CD4-positive, alpha-beta T cell (primary cell): ENCODE measurements at regions not wholly inside any gene's neighbourhood (a gene's known extent, or its start where the extent isn't known, plus 50 kb on each side); places are given as distances from the start of the nearest gene placed in this dataset.

Source experiments
- ATAC-seq: fragments of 200-7000 bp; cut with Tn5 transposase; one replicate; pipeline ENCODE4 v1.10.0; 2022; ENCODE audit warnings: mild to moderate bottlenecking; ENCODE audit not compliant: poor library complexity
- CTCF ChIA-PET: fragments of 350-600 bp; sonication (Branson Sonifier 250); formaldehyde crosslinking; loops from one replicate; lab custom pipeline; 2021; ENCODE audit warnings: antibody characterized with exemption, inconsistent platforms; lab: Charles Lee
- POLR2A ChIA-PET: fragments of 350-600 bp; sonication (Branson Sonifier 250); formaldehyde crosslinking; loops from one replicate; lab custom pipeline; 2021; ENCODE audit warnings: antibody characterized with exemption, inconsistent platforms; lab: Charles Lee
- DNase-seq, 14 experiments: peaks; one replicate each; pipeline ENCODE4 v3.0.0-alpha.2; 2013 to 2020; ENCODE audit warnings: mixed read lengths in 2 of 14
- H3K27ac ChIP-seq, 2 donors: one replicate each; pipeline versions ENCODE4 v1.5.1 to v1.7.0; 2013; ENCODE audit warnings: low read length in 2 of 2, low read depth in 1 of 2, mild to moderate bottlenecking in 1 of 2
- H3K27me3 ChIP-seq, 2 experiments: 1 replicate in 1 of 2; 2 replicates in 1 of 2; pipeline versions ENCODE4 v1.6.1 to v1.7.0; 2013; ENCODE audit warnings: low read length in 2 of 2, control low read depth in 1 of 2, mild to moderate bottlenecking in 1 of 2, moderate library complexity in 1 of 2; ENCODE audit not compliant: insufficient read depth in 2 of 2, control insufficient read depth in 1 of 2
- H3K36me3 ChIP-seq: one replicate; pipeline ENCODE4 v1.6.1; 2013; ENCODE audit warnings: low read length, control low read depth; ENCODE audit not compliant: insufficient read depth
- H3K4me1 ChIP-seq: one replicate; pipeline ENCODE4 v1.6.1; 2013; ENCODE audit warnings: low read length, control low read depth; ENCODE audit not compliant: insufficient read depth
- H3K4me3 ChIP-seq: one replicate; pipeline ENCODE4 v1.5.1; 2013; ENCODE audit warnings: mild to moderate bottlenecking, low read length, moderate library complexity
- H3K9me3 ChIP-seq, 2 experiments: 1 replicate in 1 of 2; 2 replicates in 1 of 2; pipeline versions ENCODE4 v1.6.1 to v1.7.0; 2013; ENCODE audit warnings: low read length in 2 of 2, mild to moderate bottlenecking in 2 of 2, control low read depth in 1 of 2, moderate library complexity in 1 of 2; ENCODE audit not compliant: control insufficient read depth in 1 of 2, insufficient read depth in 1 of 2
- H3K27ac Mint-ChIP-seq: one replicate; pipeline ENCODE4 v1.8.0; 2020; ENCODE audit warnings: mixed read lengths
- H3K27me3 Mint-ChIP-seq: one replicate; pipeline ENCODE4 v1.8.0; 2021; ENCODE audit warnings: mixed read lengths
- H3K36me3 Mint-ChIP-seq: one replicate; pipeline ENCODE4 v1.8.0; 2021; ENCODE audit warnings: low read depth, mixed read lengths
- H3K4me1 Mint-ChIP-seq: one replicate; pipeline ENCODE4 v1.8.0; 2021; ENCODE audit warnings: low read depth, mixed read lengths
- H3K4me3 Mint-ChIP-seq: one replicate; pipeline ENCODE4 v1.8.0; 2020; ENCODE audit warnings: mild to moderate bottlenecking, mixed read lengths
- H3K9me3 Mint-ChIP-seq: one replicate; pipeline ENCODE4 v1.8.0; 2020; ENCODE audit warnings: mixed read lengths
- CTCF ChIP-seq: fragments of 200-600 bp; IDR thresholded peaks from one replicate; pipeline ENCODE4 v1.8.0; 2022; ENCODE audit warnings: antibody characterized with exemption, mild to moderate bottlenecking
- intact Hi-C, 2 experiments: fragments of 100-400 bp; cut with DNase I in 1 of 2; cut with micrococcal nuclease in 1 of 2; formaldehyde crosslinking; loops; one replicate each; pipeline versions ENCODE4 v1.15.1 to v1.9.0; 2023 to 2025; cut with DNase I, micrococcal nuclease

GRCh38 chr4:125784741-125785140 lies 470.0 kb downstream of the FAT4 start:
- no peaks in the 10 kb centered on the region for H3K9me3 ChIP-seq
- ChIA-PET CTCF (no interaction called here), POLR2A (no interaction called here)
- Mint-ChIP-seq H3K9me3 (no peaks in the 10 kb centered on the region), H3K27ac (no peak overlapping the region), H3K36me3 (no peaks in the 10 kb centered on the region), H3K4me1 (no peaks in the 10 kb centered on the region), H3K27me3 (no peaks in the 10 kb centered on the region), H3K4me3 (no peak overlapping the region)
- intact Hi-C loops, result no loop called here
- TF ChIP-seq CTCF, result no peak
- H3K36me3 ChIP-seq, result no peaks in the 10 kb centered on the region
- no peak overlapping the region for H3K4me3 ChIP-seq
- no peaks in the 10 kb centered on the region for H3K27me3 ChIP-seq
- H3K27ac ChIP-seq, result no peak overlapping the region
- H3K4me1 ChIP-seq, result no peaks in the 10 kb centered on the region
- DNase-seq, result no peak
- no peak for ATAC-seq

- intact Hi-C loops, result no loop called here
- POLR2A ChIA-PET, result no interaction called here
Observed at GRCh38 chr4:125787707-125788106, 473.0 kb downstream of the FAT4 start.

GRCh38 chr4:125789023-125789422 lies 474.3 kb downstream of the FAT4 start:
- Mint-ChIP-seq H3K27ac (no peak overlapping the region), H3K9me3 (peaks cover 4% of the 10 kb centered on the region), H3K36me3 (no peaks in the 10 kb centered on the region), H3K4me3 (no peak overlapping the region), H3K4me1 (no peaks in the 10 kb centered on the region), H3K27me3 (no peaks in the 10 kb centered on the region)
- Histone ChIP-seq H3K4me1 (no peaks in the 10 kb centered on the region), H3K36me3 (no peaks in the 10 kb centered on the region), H3K9me3 (no peaks in the 10 kb centered on the region), H3K4me3 (no peak overlapping the region), H3K27me3 (no peaks in the 10 kb centered on the region), H3K27ac (no peak overlapping the region)
- ChIA-PET CTCF (no interaction called here), POLR2A (no interaction called here)
- no peak for TF ChIP-seq CTCF
- DNase-seq (no peak), ATAC-seq (no peak)
- intact Hi-C loops, result no loop called here

More at GRCh38 chr4:125787707-125788106, 473.0 kb downstream of the FAT4 start:
- DNase-seq (no peak), ATAC-seq (no peak)
- H3K4me1 Mint-ChIP-seq, result no peaks in the 10 kb centered on the region
- no peaks in the 10 kb centered on the region for H3K36me3 Mint-ChIP-seq
- no peak overlapping the region for H3K27ac ChIP-seq
- H3K36me3 ChIP-seq, result no peaks in the 10 kb centered on the region
- H3K27ac Mint-ChIP-seq, result no peak overlapping the region
- no peaks in the 10 kb centered on the region for H3K9me3 Mint-ChIP-seq
- no peaks in the 10 kb centered on the region for H3K27me3 ChIP-seq
- H3K9me3 ChIP-seq, result no peaks in the 10 kb centered on the region
- H3K4me1 ChIP-seq, result no peaks in the 10 kb centered on the region
- no peak overlapping the region for H3K4me3 ChIP-seq
- no peak for TF ChIP-seq CTCF
- CTCF ChIA-PET, result no interaction called here
- no peak overlapping the region for H3K4me3 Mint-ChIP-seq
- H3K27me3 Mint-ChIP-seq, result no peaks in the 10 kb centered on the region
